HepG2 (cell line): ENCODE measurements at regions not wholly inside any gene's neighbourhood (a gene's known extent, or its start where the extent isn't known, plus 50 kb on each side); places are given as distances from the start of the nearest gene placed in this dataset.

Experiments used
- ATAC-seq: fragments of 200-7000 bp; cut with Tn5 transposase; 3 replicates; pipeline ENCODE4 v1.9.1; 2020; ENCODE audit warnings: mild to moderate bottlenecking, moderate library complexity
- BruUV-seq: library from RNA; stranded (reverse); fragments of 400-500 nt; replicated peaks from 2 replicates; lab custom pipeline; 2021; lab: Mats Ljungman, UMichigan
- CTCF ChIA-PET: fragments of 300-600 bp; formaldehyde crosslinking; extraction: SDS; loops from one replicate; lab custom pipeline; 2021; ENCODE audit warnings: low total read pairs, inconsistent platforms, low intra/inter-chr PET ratio; lab: Yijun Ruan, JAX
- POLR2A ChIA-PET: fragments of 350-600 bp; sonication (Branson Sonifier 250); formaldehyde crosslinking; loops from one replicate; lab custom pipeline; 2020; ENCODE audit warnings: antibody characterized with exemption, inconsistent platforms; lab: Yijun Ruan, JAX
- DNase-seq: peaks from one replicate; pipeline ENCODE4 v3.0.0-alpha.2; 2015; ENCODE audit warnings: low spot score
- FAIRE-seq: peaks from 3 replicates; lab custom pipeline; 2011; peaks lifted over from hg19 to GRCh38; lab: Jason Lieb, UNC
- H2AFZ ChIP-seq: one replicate; pipeline ENCODE4 v1.6.1; 2011; ENCODE audit warnings: low read length, inconsistent platforms
- H3K27ac ChIP-seq: fragments of 300-600 bp; 3 replicates; pipeline ENCODE4 v1.8.0; 2011; ENCODE audit warnings: mixed run types, mild to moderate bottlenecking, mixed read lengths, low read length, inconsistent platforms; ENCODE audit not compliant: insufficient read depth; ENCODE audit errors: extremely low read length
- H3K27me3 ChIP-seq, 2 experiments: fragments of 200-600 bp in 1 of 2; 2 replicates in 1 of 2; 3 replicates in 1 of 2; pipeline versions ENCODE4 v1.6.0 to v1.8.0; 2011; ENCODE audit warnings: low read length in 2 of 2, mild to moderate bottlenecking in 2 of 2, moderate library complexity in 2 of 2, inconsistent platforms in 1 of 2; ENCODE audit not compliant: insufficient read depth in 2 of 2, control insufficient read depth in 1 of 2
- H3K36me3 ChIP-seq, 2 experiments: fragments of 200-600 bp in 1 of 2; replicated peaks in 1 of 2; 2 replicates in 1 of 2; 3 replicates in 1 of 2; pipeline versions ENCODE4 v1.5.1 to v1.8.0; 2011; ENCODE audit warnings: low read length in 2 of 2, inconsistent platforms in 1 of 2; ENCODE audit not compliant: insufficient read depth in 2 of 2, control insufficient read depth in 1 of 2
- H3K4me1 ChIP-seq: 2 replicates; pipeline ENCODE4 v1.5.1; 2012; ENCODE audit warnings: low read length, inconsistent platforms; ENCODE audit not compliant: insufficient read depth
- H3K4me2 ChIP-seq: 2 replicates; pipeline ENCODE4 v1.6.0; 2011; ENCODE audit warnings: low read depth, low read length, inconsistent platforms
- H3K4me3 ChIP-seq, 3 experiments: fragments of 200-600 bp in 1 of 3; sonication (generic), shearing (Covaris generic) in 1 of 3; replicated peaks in 1 of 3; 2 replicates each; pipeline ENCODE4 v1.5.1; 2011 to 2016; ENCODE audit warnings: low read length in 3 of 3, inconsistent platforms in 2 of 3, low read depth in 2 of 3, mild to moderate bottlenecking in 2 of 3, control low read depth in 1 of 3, mixed read lengths in 1 of 3; ENCODE audit not compliant: insufficient read depth in 1 of 3
- H3K79me2 ChIP-seq: one replicate; pipeline ENCODE4 v1.6.1; 2011; ENCODE audit warnings: low read length, inconsistent platforms; ENCODE audit not compliant: insufficient read depth
- H3K9ac ChIP-seq: 2 replicates; pipeline ENCODE4 v1.6.0; 2011; ENCODE audit warnings: mild to moderate bottlenecking, low read depth, low read length, inconsistent platforms; ENCODE audit not compliant: insufficient read depth
- H3K9me3 ChIP-seq: 2 replicates; pipeline ENCODE4 v1.5.1; 2012; ENCODE audit warnings: mild to moderate bottlenecking, low read length
- H4K20me1 ChIP-seq: 2 replicates; pipeline ENCODE4 v1.6.0; 2011; ENCODE audit warnings: inconsistent platforms, mild to moderate bottlenecking, low read length, moderate library complexity; ENCODE audit not compliant: insufficient read depth
- ARNT2 ChIP-seq: sonication (generic); formaldehyde crosslinking; IDR thresholded peaks from 2 replicates; pipeline ENCODE4 v1.8.0; 2022; ENCODE audit warnings: mild to moderate bottlenecking, low read depth, missing genetic modification reagents, moderate library complexity
- FOXJ3 ChIP-seq: sonication (generic); formaldehyde crosslinking; IDR thresholded peaks from 2 replicates; pipeline ENCODE4 v1.4.0; 2020; ENCODE audit warnings: missing genetic modification reagents, mild to moderate bottlenecking, borderline replicate concordance
- HMG20B ChIP-seq: conservative IDR thresholded peaks from 2 replicates; pipeline ENCODE4 v1.6.1; 2016; ENCODE audit warnings: missing genetic modification reagents, missing compliant biosample characterization
- IRF2 ChIP-seq: IDR thresholded peaks from 2 replicates; pipeline ENCODE4 v1.6.1; 2018; ENCODE audit warnings: missing genetic modification reagents, missing compliant biosample characterization
- MTF2 ChIP-seq: sonication (generic); formaldehyde crosslinking; IDR thresholded peaks from 2 replicates; pipeline ENCODE4 v1.5.0; 2020; ENCODE audit warnings: missing genetic modification reagents, borderline replicate concordance
- NR2F1 ChIP-seq, 2 experiments: fragments of 450-650 bp in 1 of 2; formaldehyde crosslinking in 1 of 2; IDR thresholded peaks; 2 replicates each; pipeline versions ENCODE4 v1.5.0 to v1.6.1; 2016 to 2020; ENCODE audit warnings: mild to moderate bottlenecking in 1 of 2, missing compliant biosample characterization in 1 of 2, missing genetic modification reagents in 1 of 2, moderate library complexity in 1 of 2
- NR3C1 ChIP-seq: sonication (generic); formaldehyde crosslinking; IDR thresholded peaks from 2 replicates; pipeline ENCODE4 v1.4.0; 2020; ENCODE audit warnings: missing genetic modification reagents
- SMAD1 ChIP-seq: sonication (generic); formaldehyde crosslinking; IDR thresholded peaks from 2 replicates; pipeline ENCODE4 v1.4.0; 2020; ENCODE audit warnings: missing genetic modification reagents, low read depth, mild to moderate bottlenecking, borderline replicate concordance
- SMAD3 ChIP-seq: sonication (generic); formaldehyde crosslinking; IDR thresholded peaks from 2 replicates; pipeline ENCODE4 v1.4.0; 2020; ENCODE audit warnings: missing genetic modification reagents
- ZFP37 ChIP-seq: sonication (generic); formaldehyde crosslinking; IDR thresholded peaks from 2 replicates; pipeline ENCODE4 v1.4.0; 2020; ENCODE audit warnings: missing genetic modification reagents, borderline replicate concordance
- ZNF674 ChIP-seq: sonication (generic); formaldehyde crosslinking; IDR thresholded peaks from 2 replicates; pipeline ENCODE4 v1.5.0; 2020; ENCODE audit warnings: low read depth, mild to moderate bottlenecking, missing genetic modification reagents
- ZNF850 ChIP-seq: sonication (generic); formaldehyde crosslinking; conservative IDR thresholded peaks from 2 replicates; pipeline ENCODE4 v1.9.0; 2021; ENCODE audit warnings: mild to moderate bottlenecking, missing genetic modification reagents
- WGBS: methylation state at CpG from one replicate; pipeline ENCODE4 v1.1.6; 2017; ENCODE audit warnings: low lambda C conversion rate; 5-methylcytosine and 5-hydroxymethylcytosine counted together
- in situ Hi-C: cut with HindIII; loops from 2 replicates; pipeline ENCODE4 v1.10.0; 2017; ENCODE audit warnings: low pct_unique_long_range_greater_than_20kb; ENCODE audit not compliant: extremely low pct_ligation_motif_present
- intact Hi-C: fragments of 100-400 bp; cut with micrococcal nuclease; formaldehyde crosslinking; loops from one replicate; pipeline ENCODE4 v1.10.0; 2022; ENCODE audit not compliant: unreplicated experiment
- TF ChIP-seq, protein P1 (sequence below): sonication (generic); formaldehyde crosslinking; conservative IDR thresholded peaks from 2 replicates; pipeline ENCODE4 v1.8.0; 2022; ENCODE audit warnings: missing genetic modification reagents
- TF ChIP-seq, protein P2 (sequence below): sonication (generic); formaldehyde crosslinking; IDR thresholded peaks from 2 replicates; pipeline ENCODE4 v1.5.0; 2020; ENCODE audit warnings: mild to moderate bottlenecking, low read depth, missing genetic modification reagents, borderline replicate concordance
- TF ChIP-seq, protein P3 (sequence below): sonication (generic); formaldehyde crosslinking; IDR thresholded peaks from 2 replicates; pipeline ENCODE4 v1.5.0; 2020; ENCODE audit warnings: mild to moderate bottlenecking, missing genetic modification reagents, moderate library complexity
- TF ChIP-seq, protein P4 (sequence below): sonication (generic); formaldehyde crosslinking; IDR thresholded peaks from 2 replicates; pipeline ENCODE4 v1.4.0; 2020; ENCODE audit warnings: mild to moderate bottlenecking, missing genetic modification reagents

DNA sequence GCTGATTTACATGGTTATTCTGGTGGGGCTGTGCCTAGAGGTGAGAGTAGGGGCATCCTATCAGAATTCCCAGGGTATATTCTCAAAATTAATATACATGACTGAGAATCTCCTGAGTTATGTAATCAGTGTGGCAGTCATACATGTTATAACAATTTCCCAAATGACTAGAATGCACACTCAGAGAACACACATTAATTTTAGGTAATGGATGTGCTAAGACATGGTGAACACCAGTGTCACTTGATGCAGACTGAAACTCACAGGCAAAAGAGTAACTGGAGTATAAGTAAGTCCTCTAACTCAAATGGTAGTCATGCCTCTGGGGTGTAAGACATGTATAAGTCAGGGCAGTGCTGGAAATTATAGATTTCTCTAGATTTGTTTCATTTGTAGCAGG lies 1198.4 kb upstream of the CITED2 start:
- Histone ChIP-seq H2AFZ (no peak overlapping the region), H3K9me3 (peaks cover 16% of the 10 kb centered on the region; the same call in 1 of the 2 replicates), H3K27me3 (no peaks in the 10 kb centered on the region), H3K9ac (no peak overlapping the region), H3K4me1 (no peaks in the 10 kb centered on the region), H3K27ac (no peak overlapping the region), H3K4me3 (no peak overlapping the region), H3K79me2 (no peaks in the 10 kb centered on the region), H3K36me3 (no peaks in the 10 kb centered on the region), H4K20me1 (no peaks in the 10 kb centered on the region), H3K4me2 (no peak overlapping the region)
- no TSS peak for BruUV-seq
- intact Hi-C loops (no loop called here), in situ Hi-C loops (no loop called here)
- ATAC-seq (no peak), FAIRE-seq (no peak), DNase-seq (no peak)
- TF ChIP-seq SMAD3 (CRISPR knock-in tag), result no peak
- ChIA-PET POLR2A (no interaction called here), CTCF (no interaction called here)

DNA sequence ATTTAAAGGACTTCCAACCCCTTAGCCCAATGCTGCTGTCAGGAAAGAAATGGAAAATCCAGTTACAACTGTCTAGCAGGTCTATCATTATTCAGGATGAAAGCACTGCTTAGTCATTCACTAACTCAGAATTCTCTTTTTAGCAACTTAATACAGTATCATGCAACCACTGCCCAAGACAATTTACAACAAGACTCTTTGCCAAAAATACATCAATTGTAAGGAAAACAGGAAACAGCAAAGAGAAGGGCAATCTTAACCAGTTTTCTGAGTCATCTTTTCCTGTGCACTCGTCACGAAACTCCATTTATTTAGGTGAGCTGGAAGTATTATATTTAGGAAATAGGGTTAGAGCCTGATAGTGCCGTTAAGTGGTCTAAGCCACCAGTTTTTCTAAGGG lies 1197.7 kb upstream of the CITED2 start:
- in situ Hi-C loops, result no loop called here
- WGBS, result 7% methylated on average over 3 of the region's 3 CpGs
- BruUV-seq, result no TSS peak
- Histone ChIP-seq H3K27ac (no peak overlapping the region), H3K4me1 (no peaks in the 10 kb centered on the region), H4K20me1 (no peaks in the 10 kb centered on the region), H3K9me3 (peaks cover 20% of the 10 kb centered on the region; the same call in 1 of the 2 replicates), H3K27me3 (no peaks in the 10 kb centered on the region), H3K4me2 (no peak overlapping the region), H3K36me3 (no peaks in the 10 kb centered on the region), H2AFZ (no peak overlapping the region), H3K79me2 (no peaks in the 10 kb centered on the region), H3K4me3 (no peak overlapping the region), H3K9ac (no peak overlapping the region)
- POLR2A ChIA-PET, result no interaction called here
- no peak for FAIRE-seq
- no peak for DNase-seq
- intact Hi-C loops, result no loop called here
- no peak for ATAC-seq
- CTCF ChIA-PET, result no interaction called here
- no peak for TF ChIP-seq FOXJ3
- no peak for TF ChIP-seq HMG20B (CRISPR knock-in tag)
- TF ChIP-seq, protein P1, sequence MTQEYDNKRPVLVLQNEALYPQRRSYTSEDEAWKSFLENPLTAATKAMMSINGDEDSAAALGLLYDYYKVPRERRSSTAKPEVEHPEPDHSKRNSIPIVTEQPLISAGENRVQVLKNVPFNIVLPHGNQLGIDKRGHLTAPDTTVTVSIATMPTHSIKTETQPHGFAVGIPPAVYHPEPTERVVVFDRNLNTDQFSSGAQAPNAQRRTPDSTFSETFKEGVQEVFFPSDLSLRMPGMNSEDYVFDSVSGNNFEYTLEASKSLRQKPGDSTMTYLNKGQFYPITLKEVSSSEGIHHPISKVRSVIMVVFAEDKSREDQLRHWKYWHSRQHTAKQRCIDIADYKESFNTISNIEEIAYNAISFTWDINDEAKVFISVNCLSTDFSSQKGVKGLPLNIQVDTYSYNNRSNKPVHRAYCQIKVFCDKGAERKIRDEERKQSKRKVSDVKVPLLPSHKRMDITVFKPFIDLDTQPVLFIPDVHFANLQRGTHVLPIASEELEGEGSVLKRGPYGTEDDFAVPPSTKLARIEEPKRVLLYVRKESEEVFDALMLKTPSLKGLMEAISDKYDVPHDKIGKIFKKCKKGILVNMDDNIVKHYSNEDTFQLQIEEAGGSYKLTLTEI (CRISPR knock-in tag), result no peak
- TF ChIP-seq, protein P2, sequence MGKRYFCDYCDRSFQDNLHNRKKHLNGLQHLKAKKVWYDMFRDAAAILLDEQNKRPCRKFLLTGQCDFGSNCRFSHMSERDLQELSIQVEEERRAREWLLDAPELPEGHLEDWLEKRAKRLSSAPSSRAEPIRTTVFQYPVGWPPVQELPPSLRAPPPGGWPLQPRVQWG, result no peak
- TF ChIP-seq ZFP37 (CRISPR knock-in tag), result no peak
- TF ChIP-seq ARNT2 (CRISPR knock-in tag), result no peak
- TF ChIP-seq NR3C1 (CRISPR knock-in tag), result no peak
- no peak for TF ChIP-seq SMAD1
- no peak for TF ChIP-seq ZNF674 (CRISPR knock-in tag)
- TF ChIP-seq, protein P3, sequence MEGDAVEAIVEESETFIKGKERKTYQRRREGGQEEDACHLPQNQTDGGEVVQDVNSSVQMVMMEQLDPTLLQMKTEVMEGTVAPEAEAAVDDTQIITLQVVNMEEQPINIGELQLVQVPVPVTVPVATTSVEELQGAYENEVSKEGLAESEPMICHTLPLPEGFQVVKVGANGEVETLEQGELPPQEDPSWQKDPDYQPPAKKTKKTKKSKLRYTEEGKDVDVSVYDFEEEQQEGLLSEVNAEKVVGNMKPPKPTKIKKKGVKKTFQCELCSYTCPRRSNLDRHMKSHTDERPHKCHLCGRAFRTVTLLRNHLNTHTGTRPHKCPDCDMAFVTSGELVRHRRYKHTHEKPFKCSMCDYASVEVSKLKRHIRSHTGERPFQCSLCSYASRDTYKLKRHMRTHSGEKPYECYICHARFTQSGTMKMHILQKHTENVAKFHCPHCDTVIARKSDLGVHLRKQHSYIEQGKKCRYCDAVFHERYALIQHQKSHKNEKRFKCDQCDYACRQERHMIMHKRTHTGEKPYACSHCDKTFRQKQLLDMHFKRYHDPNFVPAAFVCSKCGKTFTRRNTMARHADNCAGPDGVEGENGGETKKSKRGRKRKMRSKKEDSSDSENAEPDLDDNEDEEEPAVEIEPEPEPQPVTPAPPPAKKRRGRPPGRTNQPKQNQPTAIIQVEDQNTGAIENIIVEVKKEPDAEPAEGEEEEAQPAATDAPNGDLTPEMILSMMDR (CRISPR knock-in tag), result no peak
- no peak for TF ChIP-seq IRF2 (CRISPR knock-in tag)
- TF ChIP-seq NR2F1 (CRISPR knock-in tag; IDR thresholded peaks at IDR 0.05), result no peak
- TF ChIP-seq, protein P4, sequence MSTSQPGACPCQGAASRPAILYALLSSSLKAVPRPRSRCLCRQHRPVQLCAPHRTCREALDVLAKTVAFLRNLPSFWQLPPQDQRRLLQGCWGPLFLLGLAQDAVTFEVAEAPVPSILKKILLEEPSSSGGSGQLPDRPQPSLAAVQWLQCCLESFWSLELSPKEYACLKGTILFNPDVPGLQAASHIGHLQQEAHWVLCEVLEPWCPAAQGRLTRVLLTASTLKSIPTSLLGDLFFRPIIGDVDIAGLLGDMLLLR (CRISPR knock-in tag), result no peak
- TF ChIP-seq MTF2 (CRISPR knock-in tag), result no peak
- TF ChIP-seq ZNF850 (CRISPR knock-in tag), result no peak
